HEK293 (cell line): ENCODE measurements at regions not wholly inside any gene's neighbourhood (a gene's known extent, or its start where the extent isn't known, plus 50 kb on each side); places are given as distances from the start of the nearest gene placed in this dataset.

Source experiments
- CTCF ChIA-PET: fragments of 350-600 bp; formaldehyde crosslinking; extraction: SDS; loops from one replicate; lab custom pipeline; 2021; ENCODE audit warnings: antibody characterized with exemption; lab: Yijun Ruan, JAX
- POLR2A ChIA-PET: fragments of 300-600 bp; formaldehyde crosslinking; extraction: SDS; loops from one replicate; lab custom pipeline; 2020; ENCODE audit warnings: antibody characterized with exemption, inconsistent platforms; lab: Yijun Ruan, JAX
- H3K27ac ChIP-seq: fragments of 200-500 bp; sonication (Bioruptor generic); 2 replicates; pipeline ENCODE4 v1.5.1; 2014; ENCODE audit warnings: low read depth, low read length, control low read depth, inconsistent platforms; ENCODE audit errors: extremely low read depth
- H3K36me3 ChIP-seq, 2 experiments: fragments of 200-500 bp in 1 of 2; sonication (Bioruptor generic) in 1 of 2; 1 replicate in 1 of 2; 2 replicates in 1 of 2; pipeline ENCODE4 v1.5.1; 2014 to 2017; ENCODE audit warnings: inconsistent platforms in 2 of 2, low read length in 2 of 2; ENCODE audit not compliant: control insufficient read depth in 2 of 2, insufficient read depth in 1 of 2
- H3K4me1 ChIP-seq: fragments of 200-500 bp; sonication (Bioruptor generic); 2 replicates; pipeline ENCODE4 v1.5.1; 2014; ENCODE audit warnings: mild to moderate bottlenecking, low read length, inconsistent platforms; ENCODE audit not compliant: control insufficient read depth, insufficient read depth
- H3K4me3 ChIP-seq: 2 replicates; pipeline ENCODE4 v1.5.1; 2011; ENCODE audit warnings: low read depth, mild to moderate bottlenecking, control low read depth, low read length, moderate library complexity
- H3K9me3 ChIP-seq: fragments of 200-500 bp; sonication (Bioruptor generic); 2 replicates; pipeline ENCODE4 v1.5.1; 2014; ENCODE audit warnings: low read depth, low read length, inconsistent platforms; ENCODE audit not compliant: control insufficient read depth, insufficient read depth
- IKZF3 ChIP-seq: fragments of 450-650 bp; IDR thresholded peaks from 2 replicates; pipeline ENCODE4 v1.5.0; 2018; ENCODE audit warnings: missing biosample characterization, mild to moderate bottlenecking, missing genetic modification characterization, moderate library complexity
- KLF1 ChIP-seq: fragments of 450-650 bp; formaldehyde crosslinking; IDR thresholded peaks from 2 replicates; pipeline ENCODE4 v1.5.1; 2016; ENCODE audit warnings: missing biosample characterization, missing genetic modification characterization
- KLF16 ChIP-seq: fragments of 450-650 bp; formaldehyde crosslinking; IDR thresholded peaks from 2 replicates; pipeline ENCODE4 v1.5.1; 2017; ENCODE audit warnings: missing biosample characterization, missing genetic modification characterization
- OVOL3 ChIP-seq: fragments of 450-650 bp; formaldehyde crosslinking; IDR thresholded peaks from 2 replicates; pipeline ENCODE4 v1.5.1; 2016; ENCODE audit warnings: missing biosample characterization, missing genetic modification characterization
- ZBTB20 ChIP-seq: fragments of 450-650 bp; formaldehyde crosslinking; IDR thresholded peaks from 2 replicates; pipeline ENCODE4 v1.5.1; 2016; ENCODE audit warnings: missing biosample characterization, missing genetic modification characterization
- ZBTB21 ChIP-seq: fragments of 450-650 bp; formaldehyde crosslinking; IDR thresholded peaks from 2 replicates; pipeline ENCODE4 v1.5.1; 2017; ENCODE audit warnings: missing biosample characterization, missing genetic modification characterization
- ZBTB49 ChIP-seq: fragments of 450-650 bp; formaldehyde crosslinking; IDR thresholded peaks from 2 replicates; pipeline ENCODE4 v1.5.1; 2016; ENCODE audit warnings: missing biosample characterization, missing genetic modification characterization, low read depth
- ZBTB7A ChIP-seq: fragments of 450-650 bp; formaldehyde crosslinking; IDR thresholded peaks from 2 replicates; pipeline ENCODE4 v1.5.1; 2016; ENCODE audit warnings: low read depth, missing biosample characterization, missing genetic modification characterization
- ZEB2 ChIP-seq: fragments of 450-650 bp; formaldehyde crosslinking; IDR thresholded peaks from 2 replicates; pipeline ENCODE4 v1.5.1; 2016; ENCODE audit warnings: missing biosample characterization, missing genetic modification characterization
- ZNF157 ChIP-seq: fragments of 450-650 bp; formaldehyde crosslinking; IDR thresholded peaks from 2 replicates; pipeline ENCODE4 v1.5.1; 2016; ENCODE audit warnings: missing biosample characterization, missing genetic modification characterization
- ZNF174 ChIP-seq: fragments of 450-650 bp; formaldehyde crosslinking; IDR thresholded peaks from 2 replicates; pipeline ENCODE4 v1.5.0; 2017; ENCODE audit warnings: missing biosample characterization, mild to moderate bottlenecking, missing genetic modification characterization
- ZNF184 ChIP-seq: fragments of 450-650 bp; IDR thresholded peaks from 2 replicates; pipeline ENCODE4 v1.5.1; 2018; ENCODE audit warnings: missing biosample characterization, mild to moderate bottlenecking, missing genetic modification characterization
- ZNF223 ChIP-seq: fragments of 450-650 bp; formaldehyde crosslinking; IDR thresholded peaks from 2 replicates; pipeline ENCODE4 v1.5.1; 2016; ENCODE audit warnings: missing biosample characterization, missing genetic modification characterization
- ZNF26 ChIP-seq: fragments of 450-650 bp; formaldehyde crosslinking; IDR thresholded peaks from 2 replicates; pipeline ENCODE4 v1.5.1; 2016; ENCODE audit warnings: missing biosample characterization, missing genetic modification characterization
- ZNF426 ChIP-seq: fragments of 450-650 bp; formaldehyde crosslinking; IDR thresholded peaks from 2 replicates; pipeline ENCODE4 v1.5.1; 2017; ENCODE audit warnings: missing biosample characterization, missing genetic modification characterization, mild to moderate bottlenecking, inconsistent platforms, moderate library complexity
- ZNF488 ChIP-seq: fragments of 450-650 bp; formaldehyde crosslinking; IDR thresholded peaks from 2 replicates; pipeline ENCODE4 v1.5.1; 2016; ENCODE audit warnings: missing biosample characterization, missing genetic modification characterization
- ZNF510 ChIP-seq: fragments of 450-650 bp; formaldehyde crosslinking; IDR thresholded peaks from 2 replicates; pipeline ENCODE4 v1.5.1; 2018; ENCODE audit warnings: mild to moderate bottlenecking, missing genetic modification characterization, missing biosample characterization; ENCODE audit not compliant: insufficient replicate concordance
- ZNF621 ChIP-seq: fragments of 450-650 bp; formaldehyde crosslinking; IDR thresholded peaks from 2 replicates; pipeline ENCODE4 v1.5.1; 2017; ENCODE audit warnings: missing biosample characterization, missing genetic modification characterization
- ZNF623 ChIP-seq: fragments of 450-650 bp; formaldehyde crosslinking; IDR thresholded peaks from 2 replicates; pipeline ENCODE4 v1.5.1; 2016; ENCODE audit warnings: missing biosample characterization, missing genetic modification characterization
- ZNF629 ChIP-seq: fragments of 450-650 bp; formaldehyde crosslinking; IDR thresholded peaks from 2 replicates; pipeline ENCODE4 v1.5.1; 2017; ENCODE audit warnings: missing biosample characterization, missing genetic modification characterization
- ZNF645 ChIP-seq: fragments of 450-650 bp; formaldehyde crosslinking; IDR thresholded peaks from 2 replicates; pipeline ENCODE4; 2016; ENCODE audit warnings: missing biosample characterization, missing genetic modification characterization
- ZNF654 ChIP-seq: fragments of 450-650 bp; formaldehyde crosslinking; IDR thresholded peaks from 2 replicates; pipeline ENCODE4 v1.5.1; 2016; ENCODE audit warnings: low read depth, missing biosample characterization, missing genetic modification characterization

GRCh38 chr16:63372283-63372682, 1336.0 kb upstream of the CDH8 start:
- no peak overlapping the region for H3K4me3 ChIP-seq
- no peaks in the 10 kb centered on the region for H3K9me3 ChIP-seq
- H3K4me1 ChIP-seq = no peaks in the 10 kb centered on the region
- H3K36me3 ChIP-seq = no peaks in the 10 kb centered on the region
- POLR2A ChIA-PET = no interaction called here
- CTCF ChIA-PET = no interaction called here
- no peak overlapping the region for H3K27ac ChIP-seq
- TF ChIP-seq ZNF426 (tag by site-specific recombination) (no peak), ZNF26 (tag by site-specific recombination) (no peak)

- H3K4me1 ChIP-seq = no peaks in the 10 kb centered on the region
- H3K9me3 ChIP-seq = no peaks in the 10 kb centered on the region
- H3K27ac ChIP-seq = no peak overlapping the region
- H3K36me3 ChIP-seq = no peaks in the 10 kb centered on the region
- H3K4me3 ChIP-seq = no peak overlapping the region
- TF ChIP-seq KLF1 (tag by site-specific recombination) = no peak
- no peak for TF ChIP-seq ZBTB20 (tag by site-specific recombination)
- TF ChIP-seq ZNF645 (tag by site-specific recombination) = no peak
- no peak for TF ChIP-seq ZNF629 (tag by site-specific recombination)
- TF ChIP-seq ZEB2 (tag by site-specific recombination) = no peak
- TF ChIP-seq ZNF623 (tag by site-specific recombination) = no peak
- no peak for TF ChIP-seq IKZF3 (tag by site-specific recombination)
- no peak for TF ChIP-seq ZBTB21 (tag by site-specific recombination)
- TF ChIP-seq ZNF174 = no peak
- no peak for TF ChIP-seq ZNF184 (tag by site-specific recombination)
- CTCF ChIA-PET = no interaction called here
- POLR2A ChIA-PET = no interaction called here
These were observed 1329.5 kb upstream of the CDH8 start for GRCh38 chr16:63365649-63366304.

GRCh38 chr16:63363738-63364137, 1327.5 kb upstream of the CDH8 start:
- Histone ChIP-seq H3K36me3 (no peaks in the 10 kb centered on the region), H3K27ac (no peak overlapping the region), H3K4me3 (no peak overlapping the region), H3K4me1 (no peaks in the 10 kb centered on the region), H3K9me3 (no peaks in the 10 kb centered on the region)
- ChIA-PET POLR2A (no interaction called here), CTCF (interaction anchor here (0.9 kb wide), 1 partner anchor 16 kb away, joined by 3 read pairs; no protein-coding TSS in a partner anchor)
- TF ChIP-seq ZBTB21 (tag by site-specific recombination) (no peak), ZNF157 (tag by site-specific recombination) (0 out of 2 replicates have a peak, but pooled peaks have one; percentile 44), ZNF223 (tag by site-specific recombination) (no peak)

- Histone ChIP-seq H3K9me3 (no peaks in the 10 kb centered on the region), H3K36me3 (no peaks in the 10 kb centered on the region), H3K4me1 (no peaks in the 10 kb centered on the region), H3K27ac (no peak overlapping the region), H3K4me3 (no peak overlapping the region)
- TF ChIP-seq ZNF621 (no peak), ZBTB49 (tag by site-specific recombination) (no peak), ZNF488 (tag by site-specific recombination) (no peak), ZBTB7A (tag by site-specific recombination) (no peak), ZBTB21 (tag by site-specific recombination) (no peak), ZNF654 (tag by site-specific recombination) (peak; percentile 39), ZNF510 (tag by site-specific recombination) (no peak), OVOL3 (tag by site-specific recombination) (no peak), KLF16 (tag by site-specific recombination) (no peak)
- ChIA-PET CTCF (interaction anchor here (0.7 to 1.3 kb wide), 6 partner anchors 9 to 1112 kb away, joined by 4 to 5 read pairs (median 5); no protein-coding TSS in a partner anchor), POLR2A (no interaction called here)
These were observed 1324.9 kb upstream of the CDH8 start for GRCh38 chr16:63361032-63361624.
